ENCODE measurements at regions not wholly inside any gene's neighbourhood (a gene's known extent, or its start where the extent isn't known, plus 50 kb on each side); places are given as distances from the start of the nearest gene placed in this dataset.
A peak's percentile ranks its signal among the peaks of the same experiment; 100 is the strongest.
"Not testable (repeated sequence)": the region's sequence is repeated elsewhere in the genome, so short reads cannot be mapped to it uniquely, and the experiment has no call there.

- TF ChIP-seq, protein P1, sequence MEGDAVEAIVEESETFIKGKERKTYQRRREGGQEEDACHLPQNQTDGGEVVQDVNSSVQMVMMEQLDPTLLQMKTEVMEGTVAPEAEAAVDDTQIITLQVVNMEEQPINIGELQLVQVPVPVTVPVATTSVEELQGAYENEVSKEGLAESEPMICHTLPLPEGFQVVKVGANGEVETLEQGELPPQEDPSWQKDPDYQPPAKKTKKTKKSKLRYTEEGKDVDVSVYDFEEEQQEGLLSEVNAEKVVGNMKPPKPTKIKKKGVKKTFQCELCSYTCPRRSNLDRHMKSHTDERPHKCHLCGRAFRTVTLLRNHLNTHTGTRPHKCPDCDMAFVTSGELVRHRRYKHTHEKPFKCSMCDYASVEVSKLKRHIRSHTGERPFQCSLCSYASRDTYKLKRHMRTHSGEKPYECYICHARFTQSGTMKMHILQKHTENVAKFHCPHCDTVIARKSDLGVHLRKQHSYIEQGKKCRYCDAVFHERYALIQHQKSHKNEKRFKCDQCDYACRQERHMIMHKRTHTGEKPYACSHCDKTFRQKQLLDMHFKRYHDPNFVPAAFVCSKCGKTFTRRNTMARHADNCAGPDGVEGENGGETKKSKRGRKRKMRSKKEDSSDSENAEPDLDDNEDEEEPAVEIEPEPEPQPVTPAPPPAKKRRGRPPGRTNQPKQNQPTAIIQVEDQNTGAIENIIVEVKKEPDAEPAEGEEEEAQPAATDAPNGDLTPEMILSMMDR (IDR thresholded peaks at IDR 0.05): peak; percentile 28
- Histone ChIP-seq H3K36me3 (ENCODE audit: insufficient read depth in 1 of 2, low read depth in 1 of 2) (no peaks in the 10 kb centered on the region), H3K4me1 (no peaks in the 10 kb centered on the region), H3K27ac (no peak overlapping the region), H3K9me3 (no peaks in the 10 kb centered on the region), H3K27me3 (ENCODE audit: insufficient read depth in 3 of 3, low read length in 2 of 3) (no peaks in the 10 kb centered on the region), H3K4me3 (no peak overlapping the region)
- no peak for DNase-seq
- intact Hi-C loops (cut with DNase I): no loop called here
- WGBS, 3 donors: 26 to 34% (median 26%) methylated on average over 5 of the region's 5 CpGs
- ATAC-seq: no peak
These were observed 186.2 kb upstream of the GCFC2 start for GRCh38 chr2:75896779-75897366.

DNA sequence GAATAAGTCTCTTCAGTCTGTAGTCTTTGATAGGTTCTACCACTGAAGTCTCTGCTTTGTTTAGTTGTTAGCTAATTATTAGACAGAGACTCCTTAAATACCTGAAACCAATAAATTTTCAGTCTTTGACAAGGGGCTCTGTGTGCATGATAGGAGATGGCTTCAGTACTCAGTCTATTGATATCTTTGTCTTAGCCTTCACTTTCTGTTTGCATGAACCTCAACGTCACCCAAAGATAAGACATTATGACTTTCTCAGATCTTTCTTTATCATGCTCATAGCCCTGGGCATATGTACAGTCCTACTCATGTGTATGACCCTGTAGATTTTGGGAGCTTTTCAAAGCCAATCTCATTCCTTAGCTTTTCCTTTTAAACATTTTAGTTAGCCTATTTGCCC, 183.5 kb upstream of the GCFC2 start:
- no peaks in the 10 kb centered on the region for H3K27me3 ChIP-seq (ENCODE audit: insufficient read depth in 3 of 3, low read length in 2 of 3)
- intact Hi-C loops (cut with DNase I): no loop called here
- no peaks in the 10 kb centered on the region for H3K9me3 ChIP-seq
- WGBS, 3 donors: 59 to 78% (median 73%) methylated on average over 1 of the region's 1 CpG
- TF ChIP-seq, protein P1 (IDR thresholded peaks at IDR 0.05): no peak
- DNase-seq (no peak), ATAC-seq (no peak)
- H3K4me1 ChIP-seq: no peaks in the 10 kb centered on the region
- H3K36me3 ChIP-seq (ENCODE audit: insufficient read depth in 1 of 2, low read depth in 1 of 2): no peaks in the 10 kb centered on the region
- H3K27ac ChIP-seq: no peak overlapping the region
- H3K4me3 ChIP-seq: no peak overlapping the region

DNA sequence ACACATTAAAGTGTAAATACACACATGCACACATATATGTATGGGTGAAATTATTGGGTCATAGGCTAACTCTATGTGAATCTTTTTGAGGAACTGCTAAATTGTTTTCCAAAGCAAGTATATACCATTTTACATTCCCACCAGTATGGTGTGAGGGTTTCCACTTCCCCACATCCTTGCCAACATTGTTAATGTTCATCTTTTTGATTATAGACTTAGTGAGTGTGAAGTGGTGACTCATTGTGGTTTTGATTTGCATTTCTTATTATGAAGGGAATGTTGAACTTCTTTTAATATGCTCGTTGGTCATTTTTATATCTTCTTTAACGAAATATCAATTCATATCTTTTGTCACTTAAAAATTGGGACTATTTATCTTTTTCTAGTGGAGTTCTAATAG, 181.8 kb upstream of the GCFC2 start:
- intact Hi-C loops (cut with DNase I): no loop called here
- Histone ChIP-seq H3K4me3 (no peak overlapping the region), H3K27me3 (ENCODE audit: insufficient read depth in 3 of 3, low read length in 2 of 3) (no peaks in the 10 kb centered on the region), H3K36me3 (ENCODE audit: insufficient read depth in 1 of 2, low read depth in 1 of 2) (no peaks in the 10 kb centered on the region), H3K4me1 (no peaks in the 10 kb centered on the region), H3K9me3 (no peaks in the 10 kb centered on the region), H3K27ac (no peak overlapping the region)
- WGBS, 3 donors: 69 to 81% (median 75%) methylated on average over 2 of the region's 2 CpGs
- DNase-seq (no peak), ATAC-seq (no peak)
- TF ChIP-seq, protein P1 (IDR thresholded peaks at IDR 0.05): no peak

DNA sequence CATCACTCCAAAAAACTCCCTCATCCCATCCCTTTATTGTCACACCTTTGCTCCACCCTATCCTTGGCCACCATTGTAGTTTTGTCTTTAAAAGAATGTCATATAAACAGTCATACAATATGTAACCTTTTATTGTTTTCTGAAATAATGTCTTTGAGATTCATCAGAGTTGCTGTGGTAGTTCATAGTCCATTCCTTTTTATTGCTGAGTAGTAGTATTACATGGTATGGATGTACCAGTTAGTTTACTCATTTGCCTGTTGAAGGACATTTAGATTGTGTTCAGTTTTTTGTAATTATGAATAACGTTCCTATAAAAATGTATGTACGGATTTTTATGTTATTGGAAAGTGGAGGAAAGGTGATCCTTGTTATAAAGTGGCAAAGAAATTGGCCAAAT, 171.8 kb upstream of the GCFC2 start:
- Histone ChIP-seq H3K9me3 (no peaks in the 10 kb centered on the region), H3K4me3 (no peak overlapping the region), H3K36me3 (ENCODE audit: insufficient read depth in 1 of 2, low read depth in 1 of 2) (no peaks in the 10 kb centered on the region), H3K4me1 (no peaks in the 10 kb centered on the region), H3K27ac (no peak overlapping the region), H3K27me3 (ENCODE audit: insufficient read depth in 3 of 3, low read length in 2 of 3) (peaks cover 0 to 1% (median 0%) of the 10 kb centered on the region in 3 donors)
- DNase-seq (no peak), ATAC-seq (no peak)
- TF ChIP-seq, protein P1 (IDR thresholded peaks at IDR 0.05): no peak
- intact Hi-C loops (cut with DNase I): no loop called here
- WGBS, 3 donors: 77 to 80% (median 78%) methylated on average over 2 of the region's 2 CpGs

GRCh38 chr2:75875606-75876005, 164.9 kb upstream of the GCFC2 start:
- intact Hi-C loops (cut with DNase I); H3K27ac ChIP-seq; H3K4me1 ChIP-seq; H3K36me3 ChIP-seq (ENCODE audit: insufficient read depth in 1 of 2, low read depth in 1 of 2); DNase-seq; H3K9me3 ChIP-seq; H3K4me3 ChIP-seq; ATAC-seq; H3K27me3 ChIP-seq (ENCODE audit: insufficient read depth in 3 of 3, low read length in 2 of 3): not testable (repeated sequence)
- WGBS, 3 donors: 85 to 91% (median 90%) methylated on average over 7 of the region's 7 CpGs

DNA sequence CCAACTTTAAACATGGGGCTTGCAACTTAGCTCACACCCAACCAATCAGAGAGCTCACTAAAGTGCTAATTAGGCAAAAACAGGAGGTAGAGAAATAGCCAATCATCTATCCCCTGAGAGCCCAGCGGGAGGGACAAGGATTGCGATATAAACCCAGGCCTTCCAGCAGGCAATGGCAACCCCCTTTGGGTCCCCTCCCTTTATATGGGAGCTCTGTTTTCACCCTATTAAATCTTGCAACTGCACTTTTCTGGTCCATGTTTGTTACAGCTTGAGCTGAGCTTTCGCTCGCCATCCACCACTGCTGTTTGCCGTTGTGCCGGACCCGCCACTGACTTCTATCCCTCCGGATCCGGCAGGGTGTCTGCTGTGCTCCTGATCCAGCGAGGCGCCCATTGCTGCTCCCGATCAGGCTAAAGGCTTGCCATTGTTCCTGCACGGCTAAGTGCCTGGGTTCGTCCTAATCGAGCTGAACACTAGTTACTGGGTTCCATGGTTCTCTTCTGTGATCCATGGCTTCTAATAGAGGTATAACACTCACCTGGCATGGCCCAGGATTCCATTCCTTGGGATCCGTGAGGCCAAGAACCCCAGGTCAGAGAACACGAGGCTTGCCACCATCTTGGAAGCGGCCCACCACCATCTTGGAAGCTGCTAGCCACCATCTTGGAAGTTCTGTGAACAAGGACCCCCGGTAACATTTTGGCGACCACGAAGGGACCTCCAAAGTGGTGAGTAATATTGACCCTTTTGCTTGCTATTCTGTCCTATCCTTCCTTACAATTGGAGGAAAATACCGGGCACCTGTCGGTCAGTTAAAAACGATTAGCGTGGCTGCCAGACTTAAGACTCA, 161.3 kb upstream of the GCFC2 start:
- DNase-seq; ATAC-seq; intact Hi-C loops (cut with DNase I); H3K9me3 ChIP-seq; H3K27ac ChIP-seq; H3K4me1 ChIP-seq; H3K36me3 ChIP-seq (ENCODE audit: insufficient read depth in 1 of 2, low read depth in 1 of 2); H3K4me3 ChIP-seq; H3K27me3 ChIP-seq (ENCODE audit: insufficient read depth in 3 of 3, low read length in 2 of 3): not testable (repeated sequence)
- 92 to 96% (median 94%) methylated on average over 25 of the region's 25 CpGs for WGBS, 3 donors
